ENCODE measurements at regions not wholly inside any gene's neighbourhood (a gene's known extent, or its start where the extent isn't known, plus 50 kb on each side); places are given as distances from the start of the nearest gene placed in this dataset.

- TF ChIP-seq EZH2phosphoT487 (IDR thresholded peaks at IDR 0.05; ENCODE audit: unreplicated experiment) = no peak
- TF ChIP-seq POLR2AphosphoS5 (IDR thresholded peaks at IDR 0.05; ENCODE audit: low read depth) = no peak
- no peak for TF ChIP-seq CTCF (conservative IDR thresholded peaks at IDR 0.05; ENCODE audit: low read depth in 2 of 2)
- no peak for TF ChIP-seq EZH2 (IDR thresholded peaks at IDR 0.05; ENCODE audit: low read depth, unreplicated experiment)
- no peak for TF ChIP-seq REST (IDR thresholded peaks at IDR 0.05; ENCODE audit: unreplicated experiment)
Measured at GRCh38 chr19:30877661-30878113, 471.5 kb downstream of the TSHZ3 start.
